ENCODE measurements at regions not wholly inside any gene's neighbourhood (a gene's known extent, or its start where the extent isn't known, plus 50 kb on each side); places are given as distances from the start of the nearest gene placed in this dataset.

DNA sequence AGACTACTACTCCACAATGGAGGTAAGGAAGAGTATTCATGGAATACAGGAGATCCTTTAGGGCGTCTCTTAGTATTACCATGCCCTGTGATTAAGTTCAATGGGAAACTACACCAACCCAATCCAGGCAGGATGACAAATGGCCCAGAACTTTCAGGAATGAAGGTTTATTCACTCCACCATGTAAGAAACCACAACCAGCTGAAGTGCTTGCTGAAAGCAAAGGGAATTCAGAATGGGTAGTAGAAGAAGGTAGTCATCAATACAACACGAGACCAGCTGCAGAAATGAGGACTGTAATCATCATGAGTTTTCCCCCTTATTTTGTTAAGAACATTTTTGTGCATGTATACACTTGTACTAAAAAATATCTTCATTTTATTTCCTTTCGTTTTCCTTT is 76.6 kb downstream of the GPR37 start:
- TF ChIP-seq, protein P1, sequence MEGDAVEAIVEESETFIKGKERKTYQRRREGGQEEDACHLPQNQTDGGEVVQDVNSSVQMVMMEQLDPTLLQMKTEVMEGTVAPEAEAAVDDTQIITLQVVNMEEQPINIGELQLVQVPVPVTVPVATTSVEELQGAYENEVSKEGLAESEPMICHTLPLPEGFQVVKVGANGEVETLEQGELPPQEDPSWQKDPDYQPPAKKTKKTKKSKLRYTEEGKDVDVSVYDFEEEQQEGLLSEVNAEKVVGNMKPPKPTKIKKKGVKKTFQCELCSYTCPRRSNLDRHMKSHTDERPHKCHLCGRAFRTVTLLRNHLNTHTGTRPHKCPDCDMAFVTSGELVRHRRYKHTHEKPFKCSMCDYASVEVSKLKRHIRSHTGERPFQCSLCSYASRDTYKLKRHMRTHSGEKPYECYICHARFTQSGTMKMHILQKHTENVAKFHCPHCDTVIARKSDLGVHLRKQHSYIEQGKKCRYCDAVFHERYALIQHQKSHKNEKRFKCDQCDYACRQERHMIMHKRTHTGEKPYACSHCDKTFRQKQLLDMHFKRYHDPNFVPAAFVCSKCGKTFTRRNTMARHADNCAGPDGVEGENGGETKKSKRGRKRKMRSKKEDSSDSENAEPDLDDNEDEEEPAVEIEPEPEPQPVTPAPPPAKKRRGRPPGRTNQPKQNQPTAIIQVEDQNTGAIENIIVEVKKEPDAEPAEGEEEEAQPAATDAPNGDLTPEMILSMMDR (IDR thresholded peaks at IDR 0.05), result no peak
- no peak for TF ChIP-seq POLR2A (IDR thresholded peaks at IDR 0.05)
